NCI-H187 treated with DMSO at 0.1 percent for 48 hours (cell line): ENCODE measurements at regions not wholly inside any gene's neighbourhood (a gene's known extent, or its start where the extent isn't known, plus 50 kb on each side); places are given as distances from the start of the nearest gene placed in this dataset.

ENCODE experiments used
- DNase-seq: peaks from one replicate; lab custom pipeline; 2025; lab: John Stamatoyannopoulos, UW

DNA sequence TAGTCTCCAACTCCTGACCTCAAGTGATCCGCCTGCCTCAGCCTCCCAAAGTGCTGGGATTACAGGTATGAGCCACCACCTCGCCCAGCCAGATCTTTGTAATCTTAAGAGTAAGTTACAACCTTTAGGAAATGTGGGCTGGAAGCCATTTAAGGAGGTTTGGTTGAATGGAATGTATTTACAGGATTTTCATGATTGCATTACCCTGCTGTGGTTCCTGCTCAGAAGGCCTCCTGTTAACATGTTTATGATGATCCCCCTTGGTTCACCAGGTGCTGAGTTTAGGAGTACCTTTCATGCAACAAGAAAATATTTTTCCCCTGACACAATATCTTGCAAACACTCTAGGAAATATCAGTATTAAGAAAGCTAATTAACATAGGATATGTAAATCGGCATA is 187.4 kb upstream of the SH3BP4 start:
- DNase-seq = no peak

DNA sequence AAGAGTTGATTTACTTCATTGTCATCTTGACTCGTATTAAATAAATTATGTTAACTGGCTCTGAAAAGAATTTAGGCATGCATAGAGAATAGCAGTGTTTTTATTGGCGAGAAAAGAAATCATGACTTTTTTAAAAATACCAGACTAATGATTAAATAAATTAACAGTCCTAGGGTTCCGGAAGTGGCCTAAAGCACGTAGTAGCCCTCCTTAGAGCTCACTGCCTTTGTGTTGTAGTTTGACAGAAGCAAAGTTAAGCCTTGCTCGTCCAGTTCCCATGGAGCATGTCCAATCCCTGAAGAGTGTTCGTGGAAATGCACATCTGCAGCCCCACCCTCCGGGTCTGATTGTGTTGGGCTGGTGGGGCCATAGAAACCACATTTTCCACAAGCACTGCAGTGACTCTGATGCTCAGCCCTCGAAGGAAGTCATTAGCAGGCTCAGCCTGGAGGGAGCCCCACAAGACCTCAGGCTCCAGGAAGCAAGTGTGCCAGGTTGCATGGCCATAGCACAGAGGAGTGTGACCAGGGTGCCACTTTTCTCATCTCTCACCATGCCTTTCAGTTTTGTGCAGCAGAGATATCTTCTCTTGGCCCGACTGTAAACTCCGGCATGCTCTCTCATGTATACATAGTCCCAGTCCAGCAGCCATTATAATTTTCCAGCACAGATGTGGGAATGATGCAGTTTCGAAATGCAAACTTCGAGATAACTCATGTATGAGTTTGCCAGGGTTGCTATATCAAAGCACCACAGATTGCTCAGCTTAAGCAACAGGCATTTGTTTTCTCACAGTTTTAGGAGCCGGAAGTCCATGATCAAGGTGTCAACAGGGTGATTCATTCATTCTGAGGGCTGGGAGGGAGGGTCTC is 188.6 kb upstream of the SH3BP4 start:
- no peak for DNase-seq

DNA sequence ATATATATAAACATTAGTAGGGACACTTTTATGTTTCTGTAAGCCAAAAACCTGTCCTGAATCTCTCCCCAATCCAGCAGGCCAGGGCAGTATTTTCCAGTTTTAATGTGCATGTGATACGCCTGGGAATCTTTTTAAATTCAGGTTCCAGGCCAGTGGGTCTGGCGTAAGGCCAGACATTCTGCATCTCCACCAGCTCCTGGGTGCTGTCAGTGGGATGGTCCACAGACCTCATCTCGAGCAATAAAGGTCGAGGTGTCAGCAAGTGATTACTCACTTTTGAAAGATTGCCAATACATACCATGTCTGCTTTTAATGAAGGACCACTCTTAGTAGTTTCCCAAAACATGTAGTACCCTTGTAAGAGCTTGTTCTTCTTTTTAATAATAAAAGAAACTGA is 189.9 kb upstream of the SH3BP4 start:
- DNase-seq = no peak

DNA sequence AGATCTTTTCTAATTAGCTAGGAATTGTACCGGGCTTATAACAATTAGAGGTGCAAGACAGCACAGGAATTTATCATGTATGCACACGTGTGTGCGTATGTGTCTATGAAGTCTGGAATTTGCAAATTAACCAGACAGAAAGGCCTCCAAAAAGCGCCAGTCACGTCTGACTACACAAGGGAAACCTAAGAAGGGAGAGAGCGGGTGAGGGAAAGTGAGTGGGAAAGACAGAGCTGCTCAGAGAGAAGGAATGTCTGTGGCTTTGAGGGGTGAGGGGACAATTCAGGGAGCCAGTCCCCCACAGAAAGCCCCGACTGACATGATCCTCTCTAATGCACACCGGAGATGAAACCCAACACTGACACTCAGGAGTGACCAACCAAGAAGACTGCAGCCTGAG is 197.7 kb upstream of the SH3BP4 start:
- DNase-seq = no peak

DNA sequence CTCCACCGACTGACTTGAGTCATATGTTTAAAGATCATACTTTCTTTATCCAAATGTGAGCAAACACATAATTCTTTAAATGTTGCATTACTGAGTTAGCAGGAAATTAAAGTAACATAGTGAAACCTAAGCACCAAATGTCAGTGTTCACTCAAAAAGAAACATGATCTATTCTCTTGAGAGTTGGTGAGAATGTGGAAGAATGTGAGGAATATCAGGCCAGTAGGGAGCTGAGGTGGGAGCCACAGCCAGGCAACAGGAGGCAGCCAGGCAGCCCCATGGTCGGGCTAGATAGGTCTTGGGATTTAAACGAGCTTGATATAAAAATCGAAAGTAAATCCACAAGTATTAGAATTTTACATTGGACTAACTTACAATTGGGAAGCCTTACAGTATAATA is 198.1 kb upstream of the SH3BP4 start:
- no peak for DNase-seq

DNA sequence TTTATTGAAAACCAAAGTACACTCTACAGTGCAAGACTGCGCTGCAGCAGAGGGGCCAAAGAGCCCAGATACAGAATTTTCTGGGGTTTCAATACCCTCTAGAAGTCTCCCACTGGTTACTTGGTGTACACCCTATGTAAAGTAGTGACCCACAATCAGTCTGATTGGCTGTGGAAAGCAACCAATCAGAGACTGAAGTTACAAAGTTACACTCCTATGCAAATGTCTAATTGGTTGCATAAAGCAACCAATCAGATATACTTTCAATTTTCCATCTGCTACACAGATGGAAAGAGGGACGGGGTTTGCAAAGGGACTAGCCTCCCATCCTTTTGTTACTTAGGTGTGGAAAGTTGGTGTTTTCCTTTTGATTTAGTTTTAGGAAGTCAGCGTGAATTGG is 198.9 kb upstream of the SH3BP4 start:
- no peak for DNase-seq

DNA sequence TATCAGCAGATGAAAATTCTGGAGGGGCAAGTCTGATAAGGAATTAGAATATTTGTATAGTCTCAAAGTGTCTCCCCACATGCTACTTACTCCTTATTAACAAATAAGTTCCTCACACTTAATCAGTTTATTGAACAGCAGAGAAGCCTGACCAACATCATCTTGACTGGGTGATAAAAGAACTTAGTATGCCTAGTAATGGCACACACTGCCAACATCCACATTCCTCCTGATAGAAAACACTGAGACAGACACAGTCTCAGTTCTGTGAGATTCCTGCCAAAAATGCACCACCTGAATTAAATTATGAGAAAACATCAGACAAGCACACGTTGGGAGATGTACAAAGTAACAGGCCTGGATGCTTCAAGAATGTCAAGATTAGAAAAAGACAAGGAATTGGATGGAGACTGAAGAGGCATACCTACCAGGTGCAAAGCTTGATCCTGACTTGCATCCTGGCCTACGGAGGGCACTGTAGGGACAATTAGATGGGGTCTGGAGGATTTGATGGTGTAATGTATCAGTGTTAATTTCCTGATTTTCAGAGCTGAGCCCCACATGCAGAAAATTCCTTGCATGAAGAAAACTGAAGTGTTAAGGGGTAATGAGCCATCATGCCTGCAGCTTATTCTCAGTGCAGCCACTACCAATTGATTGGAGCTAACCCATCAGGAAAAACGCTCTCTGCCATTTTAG is 200.4 kb upstream of the SH3BP4 start:
- no peak for DNase-seq

DNA sequence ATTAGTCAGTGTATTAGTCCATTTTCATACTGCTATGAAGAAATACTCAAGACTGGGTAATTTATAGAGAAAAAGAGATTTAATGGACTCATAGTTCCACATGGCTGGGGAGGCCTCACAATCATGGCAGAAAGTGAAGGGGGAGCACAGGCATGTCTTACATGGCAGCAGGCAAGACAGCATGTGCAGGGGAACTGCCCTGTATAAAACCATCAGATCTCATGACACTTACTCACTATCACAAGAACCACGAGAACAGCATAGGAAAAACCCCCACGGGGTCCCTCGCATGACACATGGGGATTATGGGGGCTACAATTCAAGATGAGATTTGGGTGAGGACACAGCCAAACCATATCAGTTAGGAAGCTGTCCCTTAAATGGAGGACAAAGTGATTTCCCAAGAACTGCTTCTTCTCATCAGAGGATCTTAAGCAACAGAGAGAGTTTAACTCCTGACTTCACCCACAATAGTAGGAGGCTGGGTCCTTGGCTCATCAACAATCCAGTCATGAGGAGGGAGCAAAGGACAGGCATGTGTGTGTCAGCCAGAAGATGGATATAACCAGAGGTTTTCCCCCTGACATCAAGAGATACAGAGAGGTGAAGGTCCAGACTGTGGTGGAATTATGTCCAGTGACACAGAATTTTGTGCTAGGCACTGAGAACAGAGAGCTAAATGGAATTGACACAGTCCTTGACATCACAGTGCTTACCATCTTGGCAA is 203.8 kb upstream of the SH3BP4 start:
- no peak for DNase-seq

DNA sequence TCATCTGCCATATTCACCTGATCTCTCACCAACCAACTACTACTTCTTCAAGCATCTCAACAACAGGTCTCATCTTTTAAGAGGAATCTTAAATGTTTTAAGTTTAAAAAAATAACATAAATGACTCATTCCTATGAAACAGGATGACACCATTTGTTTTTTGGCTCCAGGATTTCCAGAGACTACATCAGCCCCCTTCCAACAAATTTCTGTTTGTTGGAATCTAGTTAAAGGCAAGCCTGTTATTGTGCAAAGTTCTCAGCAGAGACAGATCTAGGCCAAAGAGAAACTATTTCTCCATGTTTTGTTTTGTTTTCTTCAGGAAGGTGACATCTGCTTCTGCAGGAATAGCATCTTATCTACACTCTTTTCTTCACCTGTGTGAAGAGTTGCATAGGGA is 204.8 kb upstream of the SH3BP4 start:
- no peak for DNase-seq

DNA sequence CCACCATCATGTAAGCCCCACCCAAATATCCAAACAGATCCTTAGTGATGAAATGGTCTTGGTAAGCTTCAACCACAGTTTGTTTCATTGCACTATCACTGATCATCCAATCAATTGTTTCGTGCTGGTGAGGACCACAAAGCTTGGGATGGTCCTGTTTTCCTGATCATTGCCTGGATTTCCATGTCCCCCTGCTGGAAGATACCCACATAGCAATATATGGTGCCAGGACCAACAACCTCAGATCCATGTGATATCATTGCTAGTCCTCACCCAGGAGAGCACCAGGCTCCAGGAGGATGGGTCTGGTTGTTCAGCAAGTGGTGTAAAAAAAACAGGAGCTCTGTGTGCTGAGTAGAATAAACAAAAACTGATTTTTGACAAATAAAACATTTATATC is 206.5 kb upstream of the SH3BP4 start:
- no peak for DNase-seq

DNA sequence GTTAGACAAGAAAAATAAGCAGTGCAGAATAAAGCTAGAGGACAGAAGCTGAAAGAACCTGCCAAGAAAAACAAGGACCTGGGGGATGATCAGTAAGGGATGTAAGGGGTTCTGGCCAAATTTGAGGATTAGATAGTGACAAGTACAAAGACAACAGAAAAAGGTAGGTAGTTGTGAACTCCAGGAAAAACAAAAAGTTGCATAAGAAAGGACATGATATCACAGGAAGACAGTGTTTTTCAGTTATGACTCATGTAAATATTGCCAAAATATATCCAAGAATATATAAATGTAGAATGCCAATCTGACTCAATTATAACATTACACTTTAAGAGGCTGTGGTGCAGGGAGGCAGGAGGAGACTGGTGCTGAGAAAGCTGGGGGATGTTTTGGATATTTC is 209.8 kb upstream of the SH3BP4 start:
- no peak for DNase-seq

DNA sequence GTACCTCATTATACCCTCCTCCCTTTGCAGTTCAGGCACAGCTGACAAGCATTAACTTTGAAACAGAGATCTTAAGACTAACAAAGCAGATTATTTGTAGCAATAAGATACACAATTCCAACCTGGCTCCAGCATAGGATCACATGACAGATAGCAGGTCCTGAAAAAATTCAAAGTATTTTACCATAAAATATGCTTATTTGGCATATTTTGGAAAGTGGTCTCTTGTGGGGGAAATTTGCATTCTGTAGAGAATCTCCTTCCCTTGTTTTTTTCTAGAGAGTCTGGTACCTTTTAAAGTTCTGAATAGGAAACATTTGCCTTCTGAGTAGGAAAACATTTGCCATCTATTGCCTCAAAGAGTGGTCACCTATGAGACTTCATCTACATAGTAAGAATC is 212.8 kb upstream of the SH3BP4 start:
- DNase-seq = no peak

DNA sequence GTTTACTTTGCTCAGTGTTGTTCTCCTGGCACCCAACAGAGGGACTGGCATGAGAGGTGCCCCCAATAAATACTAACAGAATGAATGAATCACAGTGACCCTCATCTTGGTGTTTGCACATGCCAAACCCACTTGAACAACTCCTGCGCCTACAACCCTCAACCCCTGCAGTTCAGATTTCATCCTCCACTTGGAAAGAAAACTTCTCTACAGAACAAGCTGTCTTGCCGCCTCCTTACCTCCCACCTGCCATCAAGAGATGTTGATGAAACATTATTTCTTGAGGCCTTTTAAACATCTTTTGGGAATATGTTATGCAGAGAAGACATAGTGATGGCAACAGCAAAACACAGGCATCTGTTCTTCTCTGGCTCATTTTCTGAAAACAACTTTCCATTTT is 216.0 kb upstream of the SH3BP4 start:
- DNase-seq = no peak

DNA sequence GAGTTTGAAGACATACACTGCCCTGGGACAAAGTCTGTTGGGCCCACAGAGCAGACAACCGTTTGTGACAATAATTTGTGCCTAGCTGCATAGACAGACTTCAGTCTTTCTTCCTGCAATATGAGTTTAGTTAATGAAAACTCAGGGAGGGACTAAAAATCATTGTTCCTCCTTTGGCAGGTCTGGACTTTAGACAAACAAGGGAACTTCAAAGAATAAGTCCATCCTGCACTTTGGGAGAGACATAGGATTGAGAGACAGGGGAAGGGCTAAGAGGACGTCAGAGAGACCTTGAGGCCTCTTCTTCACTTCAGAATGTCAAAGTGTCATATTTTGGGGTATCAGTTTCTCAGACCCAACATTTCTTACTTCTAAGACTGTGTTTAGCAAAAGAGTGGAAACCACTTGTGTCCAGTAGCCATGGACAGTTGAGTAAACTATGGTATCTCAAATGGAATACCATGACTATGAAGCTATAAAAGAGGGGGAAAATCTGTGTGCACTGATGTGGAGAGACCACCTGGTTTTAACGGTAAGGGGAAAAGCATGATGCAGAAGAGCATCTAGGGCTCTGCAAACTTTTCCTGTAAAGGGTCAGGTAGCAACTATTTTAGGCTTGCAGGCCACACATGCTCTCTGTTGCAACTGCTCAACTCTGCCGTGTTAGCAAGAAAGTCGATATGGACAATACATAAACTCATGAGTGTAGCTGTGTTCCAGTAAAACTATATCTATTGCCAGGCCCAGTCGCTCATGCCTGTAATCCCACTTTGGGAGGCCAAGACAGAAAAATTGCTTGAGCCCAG is 217.8 kb upstream of the SH3BP4 start:
- no peak for DNase-seq

DNA sequence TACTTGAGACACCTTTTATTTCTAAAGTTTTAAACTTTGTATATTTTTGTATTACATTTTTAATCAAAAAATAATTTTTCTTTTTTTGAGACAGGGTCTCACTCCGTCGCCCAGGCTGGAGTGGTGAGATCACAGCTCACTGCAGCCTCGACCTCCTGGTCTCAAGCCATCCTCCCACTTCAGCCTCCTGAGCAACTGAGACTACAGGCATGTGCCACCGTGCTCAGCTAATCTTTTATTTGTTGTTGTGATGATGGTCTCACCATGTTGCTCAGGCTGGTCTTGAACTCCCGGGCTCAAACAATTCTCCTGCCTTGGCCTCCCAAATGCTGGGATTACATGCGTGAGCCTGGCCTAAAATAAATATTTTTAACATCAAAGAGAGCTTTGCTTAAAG is 218.7 kb upstream of the SH3BP4 start:
- DNase-seq = no peak

DNA sequence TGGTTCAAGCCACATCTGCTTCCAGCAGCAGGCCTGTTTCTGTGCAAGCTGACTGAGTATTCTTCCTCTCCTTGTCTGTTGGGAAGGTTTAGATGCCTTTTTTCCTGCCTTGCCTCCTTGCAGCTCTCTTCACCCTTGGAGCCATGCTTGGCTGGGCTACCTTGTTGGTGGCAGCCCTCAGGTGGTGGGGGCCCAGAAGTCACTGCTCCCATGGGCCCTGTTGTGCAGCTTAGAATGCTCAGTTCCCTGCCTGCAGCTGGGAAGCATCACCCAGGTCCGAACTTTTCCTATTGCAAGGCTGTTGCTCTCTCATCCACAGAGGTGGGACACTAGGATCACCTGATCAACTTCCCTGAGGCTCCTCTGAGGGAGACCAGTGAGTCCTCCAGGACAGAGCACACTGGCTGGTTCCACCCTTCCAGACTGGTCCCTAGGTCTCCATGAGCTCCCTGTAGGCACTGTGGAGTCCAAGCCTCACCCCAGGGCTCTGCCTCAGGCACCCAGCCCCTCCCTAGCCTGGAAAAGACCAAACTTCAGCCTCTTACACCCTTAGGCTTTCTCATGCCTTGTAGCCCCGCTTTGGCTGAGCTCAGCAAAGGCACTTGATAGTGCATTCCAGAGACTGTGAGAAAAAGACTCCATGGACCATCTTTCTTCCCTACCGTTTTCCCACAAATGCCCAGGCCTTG is 219.3 kb upstream of the SH3BP4 start:
- DNase-seq = no peak

DNA sequence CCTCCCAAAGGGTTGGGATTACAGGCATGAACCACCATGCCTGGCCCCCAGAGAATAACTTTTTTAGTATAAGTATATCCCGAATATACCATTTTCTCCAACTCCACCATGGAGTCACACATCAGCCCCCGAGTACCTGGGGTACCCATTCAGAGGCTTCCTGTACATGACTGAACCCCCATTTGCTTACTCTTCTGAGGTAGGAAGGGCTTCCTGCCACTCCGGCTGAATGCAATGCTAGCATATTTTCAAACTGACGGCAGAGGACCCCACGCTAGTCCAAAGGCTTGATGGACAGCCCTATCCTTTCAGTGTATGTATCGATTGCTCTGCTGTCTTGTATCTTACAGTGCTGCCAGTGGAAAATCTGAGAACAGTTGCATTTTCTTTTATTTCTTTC is 220.6 kb upstream of the SH3BP4 start:
- DNase-seq = no peak

DNA sequence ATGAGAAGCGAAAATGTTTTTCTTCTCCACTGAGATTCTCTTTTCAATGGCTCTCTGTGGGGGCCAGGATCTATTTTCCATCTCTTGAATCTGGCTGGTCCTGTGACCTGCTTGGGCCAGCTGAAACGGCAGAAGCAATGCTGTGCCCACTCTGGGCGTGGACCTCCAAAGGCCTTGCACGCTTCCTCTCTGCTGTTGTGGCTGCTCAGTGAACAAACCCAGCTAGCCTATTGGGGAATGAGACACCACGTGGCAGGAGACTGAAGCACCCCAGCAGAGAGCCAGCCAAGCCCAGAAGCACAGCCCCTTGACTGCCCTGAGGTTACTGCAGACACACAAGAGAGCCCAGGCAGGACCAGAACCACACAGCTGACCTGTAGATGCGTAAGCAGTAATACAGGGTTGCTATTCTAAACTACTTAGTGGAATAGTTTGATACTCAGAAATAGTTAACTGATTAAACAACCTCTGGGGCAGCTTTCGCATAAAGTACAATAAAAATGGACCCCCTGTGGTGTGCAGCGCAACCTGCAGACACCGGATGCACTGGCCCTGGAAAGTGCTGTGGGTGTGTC is 221.7 kb upstream of the SH3BP4 start:
- no peak for DNase-seq

DNA sequence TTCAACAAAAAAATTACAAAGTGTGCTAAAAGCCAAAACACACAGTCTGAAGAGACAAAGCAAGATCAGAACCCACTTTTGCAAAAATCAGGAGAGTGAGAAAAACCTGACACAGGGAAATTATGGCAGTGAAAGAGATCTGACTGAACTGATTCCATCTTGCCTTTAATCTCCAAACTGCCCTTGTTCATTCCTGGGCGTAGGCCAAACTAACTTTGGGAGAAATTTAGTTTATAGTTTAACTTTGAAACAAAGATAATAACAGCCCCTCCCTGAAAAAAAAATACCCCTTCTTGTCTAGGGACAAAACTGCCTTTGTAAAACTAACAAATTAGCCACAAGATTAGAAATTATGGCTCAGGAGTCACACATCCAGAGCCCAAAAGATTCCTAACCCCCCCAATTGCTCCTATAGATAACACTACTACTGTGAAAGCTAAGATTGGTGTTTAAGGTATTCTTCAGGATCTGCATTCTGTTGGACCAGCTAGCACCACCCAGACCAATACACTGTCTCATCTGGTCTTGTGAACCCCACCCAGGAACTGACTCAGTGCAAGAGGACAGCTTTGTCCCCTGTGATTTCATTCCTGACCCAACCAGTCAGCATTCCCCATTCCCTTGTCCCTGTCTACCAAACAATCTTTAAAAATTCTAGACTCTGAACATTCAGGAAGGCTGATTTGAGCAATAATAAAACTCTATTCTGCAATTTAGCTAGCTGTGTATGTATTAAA is 226.1 kb upstream of the SH3BP4 start:
- no peak for DNase-seq

DNA sequence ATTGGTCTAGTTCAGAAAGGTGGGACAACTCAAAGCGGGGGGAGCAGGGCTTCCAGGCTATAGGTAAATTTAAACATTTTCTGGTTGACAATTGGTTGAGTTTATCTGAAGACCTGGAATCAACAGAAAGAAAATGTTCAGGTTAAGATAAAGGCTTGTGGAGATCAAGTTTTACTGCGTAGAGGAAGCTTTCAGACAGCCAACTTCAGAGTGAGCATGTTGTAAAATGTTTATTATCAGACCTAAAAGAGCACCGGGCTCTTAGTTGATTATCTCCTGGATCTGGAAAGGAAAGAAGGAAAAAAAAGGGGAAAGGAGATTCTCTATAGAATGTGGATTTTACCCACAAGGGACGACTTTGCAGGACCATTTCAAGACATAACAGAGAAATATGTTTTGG is 227.0 kb upstream of the SH3BP4 start:
- no peak for DNase-seq

DNA sequence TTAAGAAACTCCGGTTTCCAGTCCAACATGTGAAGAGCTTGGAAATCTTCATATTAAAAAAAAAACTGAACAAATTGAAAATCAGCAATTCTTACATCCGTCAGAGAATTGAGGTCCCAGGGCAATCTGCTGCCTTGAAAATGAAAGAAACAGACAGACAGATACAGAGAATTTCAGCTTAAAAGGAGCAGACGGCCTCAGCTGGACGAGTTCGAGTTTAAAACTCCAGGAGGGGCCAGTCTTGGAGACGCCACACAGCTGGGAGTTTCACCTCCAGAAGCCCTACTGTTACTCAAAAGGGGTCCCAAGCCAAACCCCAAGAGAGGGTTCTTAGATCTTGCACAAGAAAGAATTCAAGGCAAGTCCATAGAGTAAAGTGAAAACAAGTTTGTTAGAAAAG is 226.5 kb upstream of the ARL4C start:
- DNase-seq = no peak
